ENCODE measurements at regions not wholly inside any gene's neighbourhood (a gene's known extent, or its start where the extent isn't known, plus 50 kb on each side); places are given as distances from the start of the nearest gene placed in this dataset.

GRCh38 chr18:51516478-51517038 is 319.1 kb upstream of the MEX3C start:
- TF ChIP-seq PKNOX1 (IDR thresholded peaks at IDR 0.05): no peak
- no peak for TF ChIP-seq FOXK2 (IDR thresholded peaks at IDR 0.05)
- no peak for TF ChIP-seq FOXA1 (IDR thresholded peaks at IDR 0.05)
- TF ChIP-seq ARNT (IDR thresholded peaks at IDR 0.05): no peak
- TF ChIP-seq TARDBP (IDR thresholded peaks at IDR 0.05): no peak
- TF ChIP-seq CTBP1 (IDR thresholded peaks at IDR 0.05; ENCODE audit: borderline replicate concordance): no peak
- TF ChIP-seq SP1 (IDR thresholded peaks at IDR 0.05): no peak
- no peak for TF ChIP-seq HDGF (IDR thresholded peaks at IDR 0.05; ENCODE audit: borderline replicate concordance)
- no peak for TF ChIP-seq ELF4 (IDR thresholded peaks at IDR 0.05)
- TF ChIP-seq FOXM1 (IDR thresholded peaks at IDR 0.05; ENCODE audit: borderline replicate concordance): no peak
